ENCODE measurements at regions not wholly inside any gene's neighbourhood (a gene's known extent, or its start where the extent isn't known, plus 50 kb on each side); places are given as distances from the start of the nearest gene placed in this dataset.

DNA sequence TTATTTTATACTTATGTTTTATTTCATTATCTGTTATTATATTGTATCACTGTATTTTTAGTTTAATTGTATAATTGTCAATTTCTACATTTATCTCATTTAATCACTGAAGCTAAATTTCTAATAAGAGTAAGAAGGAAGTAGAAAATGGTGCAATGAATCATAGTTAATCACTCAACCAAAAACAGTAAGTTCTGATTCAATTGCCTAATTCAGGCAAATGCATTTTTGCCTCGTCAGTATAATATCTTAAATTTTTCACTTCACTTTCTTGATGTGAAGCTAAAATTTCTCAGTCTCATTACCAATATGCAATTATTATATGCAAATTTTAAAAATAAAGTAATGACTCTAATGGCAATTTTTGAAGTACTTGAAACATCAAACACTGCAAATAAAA, 340.5 kb upstream of the USP15 start:
- H3K9me3 Mint-ChIP-seq: peaks cover 18% of the 10 kb centered on the region
- H3K36me3 Mint-ChIP-seq: no peaks in the 10 kb centered on the region
- H3K27ac Mint-ChIP-seq: no peak overlapping the region
- DNase-seq (ENCODE audit: low spot score in 2 of 2) (no peak), ATAC-seq (no peak)
- H3K4me3 Mint-ChIP-seq: no peak overlapping the region
- no peaks in the 10 kb centered on the region for H3K4me1 Mint-ChIP-seq

DNA sequence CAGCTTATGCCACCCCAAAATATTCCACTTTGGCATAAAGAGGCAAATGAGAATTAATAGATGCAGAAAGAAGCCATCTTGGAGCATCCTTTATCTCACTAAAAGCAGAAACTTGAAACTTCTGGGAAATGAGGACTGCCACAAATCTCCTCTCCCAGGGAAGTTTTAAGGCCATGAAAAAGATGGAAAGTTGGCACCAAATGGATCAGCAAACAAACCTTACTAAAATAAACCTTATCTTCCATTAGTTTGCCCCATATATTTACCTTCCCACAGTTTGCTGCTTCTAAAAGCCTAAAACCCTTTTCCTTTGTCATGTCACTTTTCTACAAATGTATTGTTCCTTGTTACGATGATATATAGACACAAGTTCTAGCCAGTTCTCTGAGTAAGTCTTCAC, 340.0 kb upstream of the USP15 start:
- Mint-ChIP-seq H3K36me3 (no peaks in the 10 kb centered on the region), H3K4me1 (no peaks in the 10 kb centered on the region), H3K4me3 (no peak overlapping the region), H3K9me3 (peaks cover 18% of the 10 kb centered on the region), H3K27ac (no peak overlapping the region)
- DNase-seq (ENCODE audit: low spot score in 2 of 2): no peak
- ATAC-seq: no peak

DNA sequence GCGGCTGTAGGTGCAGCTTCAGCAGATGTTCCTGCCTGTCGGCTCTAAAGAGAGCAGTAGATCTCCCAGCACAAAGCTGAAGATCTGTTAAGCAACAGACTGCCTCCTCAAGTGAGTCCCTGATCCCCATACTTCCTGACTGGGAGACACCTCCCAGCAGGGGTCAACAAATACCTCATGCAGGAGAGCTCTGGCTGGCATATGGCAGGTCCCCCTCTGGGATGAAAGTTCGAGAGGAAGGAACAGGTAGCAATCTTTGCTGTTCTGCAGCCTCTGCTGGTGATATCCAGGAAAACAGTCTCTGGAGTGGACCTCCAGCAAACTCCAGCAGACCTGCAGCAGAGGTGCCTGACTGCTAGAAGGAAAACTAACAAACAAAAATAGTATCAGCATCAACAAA, 337.1 kb upstream of the USP15 start:
- H3K4me3 Mint-ChIP-seq: no peak overlapping the region
- H3K4me1 Mint-ChIP-seq: no peaks in the 10 kb centered on the region
- ATAC-seq: no peak
- no peak for DNase-seq (ENCODE audit: low spot score in 2 of 2)
- peaks cover 26% of the 10 kb centered on the region for H3K9me3 Mint-ChIP-seq
- no peak overlapping the region for H3K27ac Mint-ChIP-seq
- no peaks in the 10 kb centered on the region for H3K36me3 Mint-ChIP-seq

DNA sequence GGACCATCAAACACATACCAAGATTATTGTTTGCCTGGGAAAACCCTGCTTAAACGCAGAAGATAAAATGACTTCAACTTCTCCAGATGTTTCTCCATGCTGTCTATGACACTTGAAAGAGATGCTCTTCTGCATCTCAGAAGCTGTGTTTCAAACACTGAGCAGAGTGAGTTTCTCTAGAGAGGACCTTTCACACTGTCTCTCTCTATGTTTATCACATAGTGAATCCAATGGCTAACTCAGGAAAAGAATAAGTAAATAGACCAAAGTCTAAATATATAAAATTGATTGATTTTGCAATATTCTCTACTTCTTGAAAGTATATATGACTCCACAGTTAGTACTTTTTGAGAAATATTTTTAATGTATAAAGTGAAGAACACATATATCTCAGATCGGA, 325.6 kb upstream of the USP15 start:
- no peak overlapping the region for H3K27ac Mint-ChIP-seq
- DNase-seq (ENCODE audit: low spot score in 2 of 2): no peak
- ATAC-seq: no peak
- no peak overlapping the region for H3K4me3 Mint-ChIP-seq
- H3K36me3 Mint-ChIP-seq: no peaks in the 10 kb centered on the region
- no peaks in the 10 kb centered on the region for H3K4me1 Mint-ChIP-seq
- H3K9me3 Mint-ChIP-seq: peaks cover 5% of the 10 kb centered on the region

DNA sequence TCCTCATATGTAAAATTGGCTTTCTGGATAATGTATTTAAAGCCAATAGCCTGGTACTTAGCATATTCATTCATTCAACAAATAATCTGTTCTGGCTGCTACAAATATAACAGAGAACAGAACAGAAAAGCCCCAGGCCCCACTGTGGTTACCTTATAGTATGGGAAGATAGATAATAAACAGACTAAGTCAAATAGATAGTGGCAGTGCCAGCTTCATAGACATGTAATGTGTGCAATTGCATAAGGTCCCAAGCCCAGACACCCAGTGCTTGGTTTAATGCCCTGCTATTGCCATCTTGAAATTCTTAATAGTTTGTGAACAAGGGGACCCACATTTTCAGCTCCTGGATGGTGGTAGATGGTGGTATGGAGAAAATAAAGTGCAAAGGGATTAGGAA, 320.2 kb upstream of the USP15 start:
- Mint-ChIP-seq H3K4me1 (no peaks in the 10 kb centered on the region), H3K27ac (no peak overlapping the region), H3K4me3 (no peak overlapping the region), H3K9me3 (peaks cover 5% of the 10 kb centered on the region), H3K36me3 (no peaks in the 10 kb centered on the region)
- DNase-seq (ENCODE audit: low spot score in 2 of 2) (no peak), ATAC-seq (no peak)

DNA sequence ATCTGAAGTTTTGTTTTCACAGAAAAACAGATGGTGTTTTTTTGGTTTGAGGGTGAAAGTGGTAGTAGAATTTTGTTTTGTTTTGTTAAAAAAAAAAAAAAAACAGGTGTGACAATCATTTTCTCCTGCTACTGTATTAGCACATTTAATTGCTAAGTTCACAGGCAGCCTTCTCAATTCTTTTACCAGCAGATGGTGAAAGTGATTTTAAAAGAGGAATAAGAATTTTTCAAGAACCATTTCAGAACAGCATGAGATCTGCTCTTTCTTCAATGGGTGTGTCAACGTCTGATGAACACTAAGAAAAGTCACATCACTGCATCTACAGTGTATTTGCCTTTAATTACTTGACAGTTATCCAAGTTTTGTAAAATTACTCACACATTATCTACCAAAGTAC, 303.7 kb upstream of the USP15 start:
- H3K27ac Mint-ChIP-seq: no peak overlapping the region
- H3K36me3 Mint-ChIP-seq: no peaks in the 10 kb centered on the region
- DNase-seq (ENCODE audit: low spot score in 2 of 2) (no peak), ATAC-seq (no peak)
- no peak overlapping the region for H3K4me3 Mint-ChIP-seq
- H3K4me1 Mint-ChIP-seq: no peaks in the 10 kb centered on the region
- peaks cover 4% of the 10 kb centered on the region for H3K9me3 Mint-ChIP-seq

DNA sequence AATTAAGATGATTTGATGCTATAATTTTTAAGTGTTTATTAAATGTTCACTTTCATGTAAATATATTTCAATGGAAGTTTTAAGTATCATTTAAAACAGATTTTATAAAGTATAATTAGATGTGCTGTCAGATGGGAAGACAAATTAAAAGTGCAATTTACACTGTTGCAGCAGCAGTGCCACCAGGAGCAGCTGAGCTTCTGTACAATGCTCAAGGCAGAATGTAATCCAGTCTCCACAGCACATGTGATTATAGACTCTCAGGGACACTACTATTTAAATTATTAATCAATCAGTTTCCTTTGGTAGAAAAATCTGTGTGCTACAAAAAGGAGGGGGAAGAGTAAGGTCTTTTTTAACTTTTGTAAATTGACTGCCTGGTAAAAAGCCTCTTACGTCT, 285.7 kb upstream of the USP15 start:
- H3K36me3 Mint-ChIP-seq: no peaks in the 10 kb centered on the region
- ATAC-seq (no peak), DNase-seq (ENCODE audit: low spot score in 2 of 2) (no peak)
- no peak overlapping the region for H3K4me3 Mint-ChIP-seq
- H3K27ac Mint-ChIP-seq: no peak overlapping the region
- peaks cover 7% of the 10 kb centered on the region for H3K9me3 Mint-ChIP-seq
- no peaks in the 10 kb centered on the region for H3K4me1 Mint-ChIP-seq

DNA sequence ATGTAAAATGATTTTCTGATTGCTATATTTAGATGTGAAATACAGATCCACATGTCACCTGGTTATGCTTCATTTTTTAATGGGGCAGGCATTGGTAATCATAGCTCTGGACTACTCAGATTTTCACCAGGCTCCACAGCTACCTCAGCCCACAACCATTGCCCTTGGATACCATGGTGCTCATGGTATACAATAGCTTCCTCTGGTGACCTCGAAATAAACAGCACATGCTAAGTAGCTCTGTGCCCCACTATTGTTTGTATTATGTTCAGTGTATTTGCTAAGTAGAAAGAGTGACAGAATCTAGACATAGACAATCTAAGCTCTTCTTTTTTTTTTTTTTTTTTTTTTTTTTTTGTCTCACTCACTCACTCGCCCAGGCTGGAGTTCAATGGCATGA, 274.4 kb upstream of the USP15 start:
- no peak for ATAC-seq
- H3K27ac Mint-ChIP-seq: no peak overlapping the region

DNA sequence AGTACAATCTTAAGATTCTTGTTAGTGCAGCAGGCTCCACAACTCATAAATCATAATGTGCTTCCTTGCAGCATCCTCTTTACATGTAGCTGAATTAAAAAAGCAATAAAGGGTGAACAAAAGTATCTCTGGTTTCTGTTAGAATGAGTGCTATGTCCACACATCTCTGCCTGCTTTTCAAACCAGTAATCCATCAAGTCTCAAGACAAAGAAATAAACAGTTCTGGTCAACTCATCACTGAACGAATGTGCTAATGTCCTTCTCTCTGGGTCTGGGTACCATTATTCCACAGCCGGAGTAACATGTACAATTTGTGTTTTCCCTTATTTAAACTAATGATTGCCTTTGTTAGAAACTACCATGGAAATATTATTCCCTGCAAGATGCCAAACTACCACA, 273.0 kb upstream of the USP15 start:
- ATAC-seq (no peak), DNase-seq (ENCODE audit: low spot score in 2 of 2) (no peak)
- H3K36me3 Mint-ChIP-seq: no peaks in the 10 kb centered on the region
- H3K27ac Mint-ChIP-seq: no peak overlapping the region
- H3K9me3 Mint-ChIP-seq: no peaks in the 10 kb centered on the region
- no peaks in the 10 kb centered on the region for H3K4me1 Mint-ChIP-seq
- H3K4me3 Mint-ChIP-seq: no peak overlapping the region

More for the DNA sequence above, 274.4 kb upstream of the USP15 start:
- DNase-seq (ENCODE audit: low spot score in 2 of 2): no peak
- no peak overlapping the region for H3K4me3 Mint-ChIP-seq
- no peaks in the 10 kb centered on the region for H3K36me3 Mint-ChIP-seq
- H3K4me1 Mint-ChIP-seq: no peaks in the 10 kb centered on the region
- H3K9me3 Mint-ChIP-seq: no peaks in the 10 kb centered on the region

DNA sequence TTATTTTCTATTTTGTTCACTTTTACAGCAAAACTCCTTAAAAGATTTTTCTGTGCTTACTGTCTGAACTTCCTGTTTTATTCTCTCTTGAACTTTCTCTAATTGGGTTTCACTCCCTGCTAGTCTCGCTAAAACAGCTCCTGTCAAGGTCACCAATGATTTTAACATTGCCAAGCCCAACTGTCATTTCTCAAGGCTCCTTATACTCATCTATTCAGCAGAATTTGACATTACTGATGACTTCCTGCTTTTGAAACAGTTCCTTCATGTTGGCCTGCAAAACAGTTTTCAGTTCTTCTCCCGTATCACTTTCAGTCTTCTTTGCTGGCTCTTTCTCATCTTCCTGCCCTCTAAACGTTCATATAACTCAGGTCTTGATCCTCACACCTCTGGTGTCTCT, 268.5 kb upstream of the USP15 start:
- H3K27ac Mint-ChIP-seq: no peak overlapping the region
- ATAC-seq: no peak
- H3K9me3 Mint-ChIP-seq: no peaks in the 10 kb centered on the region
- no peaks in the 10 kb centered on the region for H3K36me3 Mint-ChIP-seq
- H3K4me3 Mint-ChIP-seq: no peak overlapping the region
- no peak for DNase-seq (ENCODE audit: low spot score in 2 of 2)
- no peaks in the 10 kb centered on the region for H3K4me1 Mint-ChIP-seq

DNA sequence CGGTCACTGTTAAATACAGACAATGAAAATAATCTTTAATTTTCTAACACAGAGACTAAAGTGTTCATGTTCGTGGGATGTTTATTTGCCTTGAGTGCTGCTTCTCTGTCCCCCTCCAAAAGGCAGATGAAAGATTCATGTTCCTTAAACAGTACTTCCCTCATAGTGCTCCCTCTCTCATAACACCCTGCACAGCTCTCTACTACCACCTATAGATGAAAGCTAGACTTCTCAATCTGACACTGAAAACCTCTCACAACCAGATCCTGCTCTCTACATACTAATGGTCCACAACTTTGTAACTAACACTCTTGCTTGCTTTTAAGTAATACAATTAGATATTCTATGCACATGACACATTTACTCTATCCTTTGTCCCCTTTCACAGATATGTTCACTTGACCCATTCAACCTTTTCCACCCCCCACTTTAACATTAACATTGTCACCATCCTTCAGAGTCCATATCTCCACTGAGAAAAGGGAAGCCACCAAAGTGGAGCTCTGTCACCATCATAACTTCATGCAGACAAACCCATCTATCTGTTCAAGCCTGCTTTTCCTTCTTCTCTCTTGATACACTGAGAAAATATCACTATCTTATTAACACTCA, 266.4 kb upstream of the USP15 start:
- peak; percentile 45 for ATAC-seq
- DNase-seq (ENCODE audit: low spot score in 2 of 2): no peak
- peaks cover 4% of the 10 kb centered on the region for H3K9me3 Mint-ChIP-seq
- H3K4me3 Mint-ChIP-seq: no peak overlapping the region
- no peak overlapping the region for H3K27ac Mint-ChIP-seq
- H3K36me3 Mint-ChIP-seq: no peaks in the 10 kb centered on the region
- no peaks in the 10 kb centered on the region for H3K4me1 Mint-ChIP-seq

DNA sequence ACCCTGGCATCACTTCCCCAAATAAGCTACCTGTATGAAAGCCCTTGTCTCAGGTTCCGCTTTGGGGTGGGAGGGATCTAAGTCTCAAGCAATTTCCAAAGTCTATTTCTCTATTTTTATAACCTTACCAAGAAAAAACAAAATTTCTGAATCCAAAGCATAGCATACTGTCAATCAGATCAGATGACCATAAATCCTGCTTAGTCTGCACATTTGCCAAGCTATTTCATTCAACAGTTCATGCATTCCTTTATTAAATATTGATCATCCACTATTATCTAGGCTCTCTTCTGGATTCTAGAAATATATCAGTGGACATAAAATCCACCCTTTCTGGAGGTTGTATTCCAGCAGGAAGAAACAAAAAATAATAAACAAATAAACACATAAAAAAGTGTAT, 263.5 kb upstream of the USP15 start:
- Mint-ChIP-seq H3K36me3 (no peaks in the 10 kb centered on the region), H3K4me3 (no peak overlapping the region)

DNA sequence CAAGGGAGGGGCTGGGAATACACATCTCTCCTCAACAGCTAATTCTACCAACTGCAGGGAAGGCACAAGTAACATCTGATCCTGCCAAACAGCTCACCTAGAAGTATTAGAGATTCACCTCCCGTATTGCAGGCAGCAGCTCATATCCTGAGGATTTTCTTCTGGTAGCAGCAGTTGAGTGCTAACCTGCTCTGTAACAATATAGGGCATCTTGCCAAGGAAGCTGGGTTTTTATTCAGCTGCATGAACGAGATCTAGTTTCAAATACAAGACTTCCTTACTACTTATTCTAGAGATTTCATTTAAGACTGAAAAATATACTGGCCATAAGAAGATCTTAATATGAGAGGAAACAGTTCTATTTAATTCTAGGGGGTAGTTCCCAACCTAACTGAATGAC, 261.4 kb upstream of the USP15 start:
- no peak for ATAC-seq
- peaks cover 4% of the 10 kb centered on the region for H3K9me3 Mint-ChIP-seq

More for the DNA sequence above, 263.5 kb upstream of the USP15 start:
- Mint-ChIP-seq H3K27ac (no peak overlapping the region), H3K4me1 (no peaks in the 10 kb centered on the region), H3K9me3 (peaks cover 4% of the 10 kb centered on the region)
- no peak for ATAC-seq
- no peak for DNase-seq (ENCODE audit: low spot score in 2 of 2)

DNA sequence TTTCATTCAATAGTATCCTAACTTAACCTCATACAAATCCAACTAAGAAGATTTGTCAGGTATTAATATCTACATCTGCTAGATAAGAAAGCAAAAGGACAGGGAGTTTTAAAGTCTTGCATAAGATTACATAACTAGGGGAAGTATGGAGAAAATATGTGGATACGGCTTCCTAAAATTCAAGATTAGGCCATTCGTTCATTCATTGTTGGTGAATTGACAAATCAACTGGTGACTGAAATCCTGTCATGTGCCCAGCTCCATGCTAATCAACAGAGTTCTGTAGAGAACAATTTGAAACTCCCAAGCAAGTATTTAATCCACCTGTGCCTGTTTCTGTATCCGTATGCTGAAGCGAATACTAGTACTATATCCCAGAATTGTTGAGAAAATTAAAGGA, 260.9 kb upstream of the USP15 start:
- no peak overlapping the region for H3K4me3 Mint-ChIP-seq
- peaks cover 4% of the 10 kb centered on the region for H3K9me3 Mint-ChIP-seq
- no peaks in the 10 kb centered on the region for H3K4me1 Mint-ChIP-seq
- no peak overlapping the region for H3K27ac Mint-ChIP-seq
- H3K36me3 Mint-ChIP-seq: no peaks in the 10 kb centered on the region
- DNase-seq (ENCODE audit: low spot score in 2 of 2): no peak
- ATAC-seq: no peak

More for the DNA sequence above, 261.4 kb upstream of the USP15 start:
- Mint-ChIP-seq H3K36me3 (no peaks in the 10 kb centered on the region), H3K27ac (no peak overlapping the region), H3K4me3 (no peak overlapping the region), H3K4me1 (no peaks in the 10 kb centered on the region)
- no peak for DNase-seq (ENCODE audit: low spot score in 2 of 2)

DNA sequence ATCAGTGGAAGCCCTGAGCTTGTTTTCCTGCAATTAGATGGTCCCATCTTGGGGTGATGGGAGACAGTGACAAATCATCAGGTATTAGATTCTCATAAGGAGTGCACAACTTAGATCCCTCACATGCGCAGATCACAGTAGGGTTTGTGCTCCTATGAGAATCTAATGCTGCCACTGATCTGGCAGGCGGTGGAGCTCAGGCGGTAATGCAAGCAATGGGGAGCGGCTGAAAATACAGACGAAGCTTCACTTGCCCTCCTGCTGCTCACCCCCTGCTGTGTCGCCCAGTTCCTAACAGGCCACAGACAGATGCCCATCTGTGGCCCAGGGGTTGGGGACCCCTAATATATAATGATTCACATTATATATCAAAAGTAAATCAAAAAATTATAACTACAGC, 258.8 kb upstream of the USP15 start:
- no peak for ATAC-seq
- Mint-ChIP-seq H3K36me3 (no peaks in the 10 kb centered on the region), H3K9me3 (peaks cover 4% of the 10 kb centered on the region), H3K4me3 (no peak overlapping the region), H3K27ac (no peak overlapping the region), H3K4me1 (no peaks in the 10 kb centered on the region)
- no peak for DNase-seq (ENCODE audit: low spot score in 2 of 2)

DNA sequence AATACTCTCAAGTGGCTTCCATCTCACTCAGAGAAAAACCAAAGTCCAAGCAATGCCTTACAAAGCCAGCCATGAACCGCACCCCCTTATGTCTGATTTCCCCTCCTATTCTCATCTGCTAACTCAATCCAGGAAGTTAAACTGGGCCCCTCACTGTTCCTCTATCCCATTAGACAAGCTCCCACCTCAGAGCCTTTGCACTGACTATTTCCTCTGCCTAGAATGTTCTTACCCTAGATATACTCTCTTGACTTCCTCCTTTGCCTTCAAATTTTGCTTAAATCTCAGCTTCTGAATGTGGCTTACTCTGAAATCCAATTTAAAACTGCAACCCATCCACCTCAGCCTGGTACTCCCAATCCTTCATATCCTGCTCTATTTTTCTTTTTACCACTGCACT, 257.0 kb upstream of the USP15 start:
- Mint-ChIP-seq H3K4me3 (no peak overlapping the region), H3K9me3 (no peaks in the 10 kb centered on the region), H3K4me1 (no peaks in the 10 kb centered on the region), H3K27ac (no peak overlapping the region), H3K36me3 (no peaks in the 10 kb centered on the region)
- no peak for ATAC-seq
- no peak for DNase-seq (ENCODE audit: low spot score in 2 of 2)

DNA sequence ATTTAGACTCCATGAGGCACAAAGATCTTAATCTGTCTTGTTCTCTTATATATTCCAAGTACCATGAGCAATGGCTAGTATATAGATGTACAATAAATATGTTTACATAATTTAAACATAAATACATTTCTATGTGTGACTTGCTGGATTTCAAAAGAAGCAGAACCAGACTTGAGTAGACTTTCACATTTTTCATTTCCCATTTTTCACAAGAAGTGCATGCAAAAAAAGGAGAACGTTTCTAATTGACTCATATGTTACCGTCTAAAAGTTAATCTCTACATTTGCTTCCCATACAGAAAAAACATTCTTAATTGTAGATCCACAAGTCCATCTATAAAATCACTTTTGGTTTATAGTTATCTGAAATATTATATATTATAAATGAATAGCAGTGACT, 256.5 kb upstream of the USP15 start:
- no peak for DNase-seq (ENCODE audit: low spot score in 2 of 2)
- ATAC-seq: no peak
- Mint-ChIP-seq H3K9me3 (no peaks in the 10 kb centered on the region), H3K36me3 (no peaks in the 10 kb centered on the region), H3K4me1 (no peaks in the 10 kb centered on the region), H3K4me3 (no peak overlapping the region), H3K27ac (no peak overlapping the region)
